SK-N-SH (cell line): ENCODE measurements at regions not wholly inside any gene's neighbourhood (a gene's known extent, or its start where the extent isn't known, plus 50 kb on each side); places are given as distances from the start of the nearest gene placed in this dataset.

Experiments
- EP300 ChIP-seq, 2 experiments: IDR thresholded peaks; 2 replicates each; pipeline versions ENCODE4 v1.4.0 to v1.6.1; 2012; ENCODE audit warnings: borderline replicate concordance in 1 of 2, low read depth in 1 of 2, low read length in 1 of 2
- EZH2phosphoT487 ChIP-seq: fragments of 200-600 bp; sonication (generic); IDR thresholded peaks from 2 replicates; pipeline ENCODE4 v1.6.1; 2017; ENCODE audit warnings: low read depth, mixed run types, mild to moderate bottlenecking, antibody characterized with exemption, moderate library complexity, borderline replicate concordance
- POLR2AphosphoS5 ChIP-seq: IDR thresholded peaks from 2 replicates; pipeline ENCODE4 v1.6.1; 2012; ENCODE audit warnings: low read depth, low read length
- RAD21 ChIP-seq: IDR thresholded peaks from 2 replicates; pipeline ENCODE4 v1.6.1; 2012; ENCODE audit warnings: mild to moderate bottlenecking, low read length
- RXRA ChIP-seq: IDR thresholded peaks from 2 replicates; pipeline ENCODE4 v1.4.0; 2012; ENCODE audit warnings: low read depth, mild to moderate bottlenecking, borderline replicate concordance
- SMC3 ChIP-seq: IDR thresholded peaks from 2 replicates; pipeline ENCODE4 v1.6.1; 2012; ENCODE audit warnings: low read depth, low read length, improper control_type of control experiment
- TF ChIP-seq, protein P1 (sequence below): IDR thresholded peaks from 2 replicates; pipeline ENCODE4 v1.6.1; 2012; ENCODE audit warnings: mild to moderate bottlenecking, low read depth, low read length, moderate library complexity
- TF ChIP-seq, protein P2 (sequence below): fragments of 200-600 bp; sonication (generic); IDR thresholded peaks from 2 replicates; pipeline ENCODE4 v1.6.1; 2017; ENCODE audit warnings: antibody characterized with exemption, mild to moderate bottlenecking, moderate library complexity
- TF ChIP-seq, protein P3 (sequence below): fragments of 150-350 bp; IDR thresholded peaks from 2 replicates; pipeline ENCODE4 v1.6.1; 2017; ENCODE audit warnings: antibody characterized with exemption, low read length, low read depth, borderline replicate concordance

DNA sequence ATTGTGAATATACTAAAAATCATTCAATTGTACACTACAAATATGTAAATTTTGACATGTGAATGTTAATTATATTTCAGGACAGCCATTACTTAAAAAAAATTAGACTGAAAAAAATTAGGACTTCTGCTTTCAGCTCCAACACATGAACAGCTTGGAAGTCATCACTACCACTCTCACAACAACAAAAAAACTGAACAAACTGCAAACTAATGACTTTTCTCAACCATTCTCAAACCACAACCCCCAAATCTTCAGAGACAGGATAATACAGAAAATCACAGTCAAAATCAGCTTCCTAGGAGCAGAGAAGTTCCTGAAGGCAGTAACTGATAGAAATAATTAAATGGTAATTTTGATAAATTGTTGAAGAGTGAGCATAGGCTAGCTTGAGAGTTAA is 686.4 kb downstream of the TLE1 start:
- TF ChIP-seq SMC3 (no peak), EP300 (IDR thresholded peaks at IDR 0.05; ENCODE audit: borderline replicate concordance in 1 of 2, low read depth in 1 of 2, low read length in 1 of 2) (no peak), POLR2AphosphoS5 (no peak), EZH2phosphoT487 (no peak), RXRA (no peak), RAD21 (no peak)
- TF ChIP-seq, protein P1, sequence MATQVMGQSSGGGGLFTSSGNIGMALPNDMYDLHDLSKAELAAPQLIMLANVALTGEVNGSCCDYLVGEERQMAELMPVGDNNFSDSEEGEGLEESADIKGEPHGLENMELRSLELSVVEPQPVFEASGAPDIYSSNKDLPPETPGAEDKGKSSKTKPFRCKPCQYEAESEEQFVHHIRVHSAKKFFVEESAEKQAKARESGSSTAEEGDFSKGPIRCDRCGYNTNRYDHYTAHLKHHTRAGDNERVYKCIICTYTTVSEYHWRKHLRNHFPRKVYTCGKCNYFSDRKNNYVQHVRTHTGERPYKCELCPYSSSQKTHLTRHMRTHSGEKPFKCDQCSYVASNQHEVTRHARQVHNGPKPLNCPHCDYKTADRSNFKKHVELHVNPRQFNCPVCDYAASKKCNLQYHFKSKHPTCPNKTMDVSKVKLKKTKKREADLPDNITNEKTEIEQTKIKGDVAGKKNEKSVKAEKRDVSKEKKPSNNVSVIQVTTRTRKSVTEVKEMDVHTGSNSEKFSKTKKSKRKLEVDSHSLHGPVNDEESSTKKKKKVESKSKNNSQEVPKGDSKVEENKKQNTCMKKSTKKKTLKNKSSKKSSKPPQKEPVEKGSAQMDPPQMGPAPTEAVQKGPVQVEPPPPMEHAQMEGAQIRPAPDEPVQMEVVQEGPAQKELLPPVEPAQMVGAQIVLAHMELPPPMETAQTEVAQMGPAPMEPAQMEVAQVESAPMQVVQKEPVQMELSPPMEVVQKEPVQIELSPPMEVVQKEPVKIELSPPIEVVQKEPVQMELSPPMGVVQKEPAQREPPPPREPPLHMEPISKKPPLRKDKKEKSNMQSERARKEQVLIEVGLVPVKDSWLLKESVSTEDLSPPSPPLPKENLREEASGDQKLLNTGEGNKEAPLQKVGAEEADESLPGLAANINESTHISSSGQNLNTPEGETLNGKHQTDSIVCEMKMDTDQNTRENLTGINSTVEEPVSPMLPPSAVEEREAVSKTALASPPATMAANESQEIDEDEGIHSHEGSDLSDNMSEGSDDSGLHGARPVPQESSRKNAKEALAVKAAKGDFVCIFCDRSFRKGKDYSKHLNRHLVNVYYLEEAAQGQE = no peak
- TF ChIP-seq, protein P2, sequence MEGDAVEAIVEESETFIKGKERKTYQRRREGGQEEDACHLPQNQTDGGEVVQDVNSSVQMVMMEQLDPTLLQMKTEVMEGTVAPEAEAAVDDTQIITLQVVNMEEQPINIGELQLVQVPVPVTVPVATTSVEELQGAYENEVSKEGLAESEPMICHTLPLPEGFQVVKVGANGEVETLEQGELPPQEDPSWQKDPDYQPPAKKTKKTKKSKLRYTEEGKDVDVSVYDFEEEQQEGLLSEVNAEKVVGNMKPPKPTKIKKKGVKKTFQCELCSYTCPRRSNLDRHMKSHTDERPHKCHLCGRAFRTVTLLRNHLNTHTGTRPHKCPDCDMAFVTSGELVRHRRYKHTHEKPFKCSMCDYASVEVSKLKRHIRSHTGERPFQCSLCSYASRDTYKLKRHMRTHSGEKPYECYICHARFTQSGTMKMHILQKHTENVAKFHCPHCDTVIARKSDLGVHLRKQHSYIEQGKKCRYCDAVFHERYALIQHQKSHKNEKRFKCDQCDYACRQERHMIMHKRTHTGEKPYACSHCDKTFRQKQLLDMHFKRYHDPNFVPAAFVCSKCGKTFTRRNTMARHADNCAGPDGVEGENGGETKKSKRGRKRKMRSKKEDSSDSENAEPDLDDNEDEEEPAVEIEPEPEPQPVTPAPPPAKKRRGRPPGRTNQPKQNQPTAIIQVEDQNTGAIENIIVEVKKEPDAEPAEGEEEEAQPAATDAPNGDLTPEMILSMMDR = no peak
- TF ChIP-seq, protein P3, sequence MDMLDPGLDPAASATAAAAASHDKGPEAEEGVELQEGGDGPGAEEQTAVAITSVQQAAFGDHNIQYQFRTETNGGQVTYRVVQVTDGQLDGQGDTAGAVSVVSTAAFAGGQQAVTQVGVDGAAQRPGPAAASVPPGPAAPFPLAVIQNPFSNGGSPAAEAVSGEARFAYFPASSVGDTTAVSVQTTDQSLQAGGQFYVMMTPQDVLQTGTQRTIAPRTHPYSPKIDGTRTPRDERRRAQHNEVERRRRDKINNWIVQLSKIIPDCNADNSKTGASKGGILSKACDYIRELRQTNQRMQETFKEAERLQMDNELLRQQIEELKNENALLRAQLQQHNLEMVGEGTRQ = no peak
